HEK293T (cell line): ENCODE measurements at regions not wholly inside any gene's neighbourhood (a gene's known extent, or its start where the extent isn't known, plus 50 kb on each side); places are given as distances from the start of the nearest gene placed in this dataset.

Experiments
- CTBP1 ChIP-seq: fragments of 450-650 bp; IDR thresholded peaks from 2 replicates; pipeline ENCODE4 v1.6.1; 2016; ENCODE audit warnings: borderline replicate concordance
- ELF4 ChIP-seq: fragments of 450-650 bp; IDR thresholded peaks from 2 replicates; pipeline ENCODE4 v1.6.1; 2017; ENCODE audit warnings: antibody characterized with exemption
- FOXA1 ChIP-seq: fragments of 450-650 bp; IDR thresholded peaks from 2 replicates; pipeline ENCODE4 v1.6.1; 2016; ENCODE audit warnings: mild to moderate bottlenecking
- FOXK2 ChIP-seq: fragments of 450-650 bp; IDR thresholded peaks from 2 replicates; pipeline ENCODE4 v1.6.1; 2016; ENCODE audit warnings: mild to moderate bottlenecking
- FOXM1 ChIP-seq: fragments of 450-650 bp; IDR thresholded peaks from 2 replicates; pipeline ENCODE4 v1.6.1; 2017; ENCODE audit warnings: mild to moderate bottlenecking, borderline replicate concordance
- L3MBTL2 ChIP-seq: fragments of 450-650 bp; conservative IDR thresholded peaks from 2 replicates; pipeline ENCODE4 v1.6.1; 2016; ENCODE audit warnings: mild to moderate bottlenecking
- LEF1 ChIP-seq: fragments of 450-650 bp; IDR thresholded peaks from 2 replicates; pipeline ENCODE4 v1.6.1; 2017; ENCODE audit warnings: mild to moderate bottlenecking, borderline replicate concordance
- SP1 ChIP-seq: fragments of 450-650 bp; IDR thresholded peaks from 2 replicates; pipeline ENCODE4 v1.6.1; 2017
- TARDBP ChIP-seq: fragments of 450-650 bp; IDR thresholded peaks from 2 replicates; pipeline ENCODE4 v1.6.1; 2016

DNA sequence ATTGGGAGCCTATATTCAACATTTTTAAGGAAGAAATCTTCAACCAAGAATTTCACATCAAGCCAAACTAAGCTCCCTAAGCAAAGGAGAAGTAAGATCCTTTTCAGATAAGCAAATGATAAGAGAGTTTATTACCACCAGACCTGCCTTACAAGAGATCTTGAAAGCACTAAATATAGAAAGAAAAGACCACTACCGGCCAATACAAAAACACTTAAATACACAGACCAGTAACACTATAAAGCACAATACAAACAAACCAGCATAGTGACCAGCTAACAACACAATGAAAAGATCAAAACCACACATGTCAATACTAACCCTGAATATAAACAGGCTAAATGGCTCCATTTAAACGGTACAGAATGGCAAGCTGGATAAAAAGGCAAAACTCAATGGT lies 165.4 kb downstream of the MRPL39 start:
- no peak for TF ChIP-seq FOXK2
- no peak for TF ChIP-seq L3MBTL2
- no peak for TF ChIP-seq FOXM1
- TF ChIP-seq ELF4: no peak
- no peak for TF ChIP-seq SP1
- no peak for TF ChIP-seq LEF1
- no peak for TF ChIP-seq CTBP1
- no peak for TF ChIP-seq TARDBP
- no peak for TF ChIP-seq FOXA1
